SU-DHL-6 (cell line): ENCODE measurements at regions not wholly inside any gene's neighbourhood (a gene's known extent, or its start where the extent isn't known, plus 50 kb on each side); places are given as distances from the start of the nearest gene placed in this dataset.

ENCODE experiments used
- CTCF ChIP-seq: fragments of 200-600 bp; sonication (generic); IDR thresholded peaks from one replicate; pipeline ENCODE4 v1.5.1; 2017; ENCODE audit warnings: antibody characterized with exemption, mild to moderate bottlenecking, low read length, moderate library complexity; ENCODE audit not compliant: insufficient read depth, poor library complexity, severe bottlenecking
- EZH2phosphoT487 ChIP-seq: fragments of 200-600 bp; sonication (generic), shearing (Covaris generic); conservative IDR thresholded peaks from 2 replicates; pipeline ENCODE4 v1.6.1; 2018; ENCODE audit warnings: mild to moderate bottlenecking, antibody characterized with exemption, low read length, moderate library complexity, mixed read lengths

GRCh38 chr5:117027384-117027783 is 452.8 kb upstream of the SEMA6A start:
- TF ChIP-seq CTCF (no peak), EZH2phosphoT487 (no peak)
